ENCODE measurements at regions not wholly inside any gene's neighbourhood (a gene's known extent, or its start where the extent isn't known, plus 50 kb on each side); places are given as distances from the start of the nearest gene placed in this dataset.

DNA sequence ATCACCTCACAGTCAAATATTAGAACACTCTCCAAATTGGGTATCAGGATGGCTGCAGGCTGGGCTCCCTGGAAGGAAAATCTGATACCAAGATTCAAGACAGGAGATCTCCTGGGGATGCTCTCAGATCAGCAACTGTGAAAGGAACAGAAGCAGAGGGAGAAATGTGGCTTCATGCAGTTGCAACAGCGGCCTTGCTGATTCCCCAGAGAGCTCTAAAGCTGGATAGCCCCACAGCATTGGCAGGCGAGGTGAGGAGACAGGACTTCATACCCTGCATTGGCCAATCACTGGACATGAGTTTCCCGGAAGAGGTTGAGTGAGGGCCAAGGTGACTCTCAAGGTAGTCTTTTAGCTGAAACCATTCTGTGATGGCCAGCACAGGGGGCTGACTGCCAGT is 190.6 kb downstream of the PTPN20 start:
- Histone ChIP-seq H3K36me3 (no peaks in the 10 kb centered on the region), H3K27ac (no peak overlapping the region), H3K4me1 (no peaks in the 10 kb centered on the region), H3K4me3 (no peak overlapping the region), H3K9me3 (no peaks in the 10 kb centered on the region), H3K27me3 (no peaks in the 10 kb centered on the region)
- DNase-seq, result no peak
- 75% methylated on average over 3 of the region's 3 CpGs; no CpG with 5 or more reads in 1 of the 2 donors for WGBS, 2 donors (ENCODE audit: low coverage in 1 of 2)
- intact Hi-C loops (cut with DNase I; ENCODE audit: low total_unique reads) (no loop called here), in situ Hi-C loops (cut with MboI; ENCODE audit: low pct_ligation_motif_present in 1 of 4, low pct_unique_long_range_greater_than_20kb in 1 of 4, low sequenced_read_pairs in 3 of 4) (no loop called here)
- TF ChIP-seq POLR2AphosphoS5 (IDR thresholded peaks at IDR 0.05) (no peak), EP300 (IDR thresholded peaks at IDR 0.05; ENCODE audit: low read depth) (no peak), POLR2A (IDR thresholded peaks at IDR 0.05) (no peak)
- TF ChIP-seq, protein P1, sequence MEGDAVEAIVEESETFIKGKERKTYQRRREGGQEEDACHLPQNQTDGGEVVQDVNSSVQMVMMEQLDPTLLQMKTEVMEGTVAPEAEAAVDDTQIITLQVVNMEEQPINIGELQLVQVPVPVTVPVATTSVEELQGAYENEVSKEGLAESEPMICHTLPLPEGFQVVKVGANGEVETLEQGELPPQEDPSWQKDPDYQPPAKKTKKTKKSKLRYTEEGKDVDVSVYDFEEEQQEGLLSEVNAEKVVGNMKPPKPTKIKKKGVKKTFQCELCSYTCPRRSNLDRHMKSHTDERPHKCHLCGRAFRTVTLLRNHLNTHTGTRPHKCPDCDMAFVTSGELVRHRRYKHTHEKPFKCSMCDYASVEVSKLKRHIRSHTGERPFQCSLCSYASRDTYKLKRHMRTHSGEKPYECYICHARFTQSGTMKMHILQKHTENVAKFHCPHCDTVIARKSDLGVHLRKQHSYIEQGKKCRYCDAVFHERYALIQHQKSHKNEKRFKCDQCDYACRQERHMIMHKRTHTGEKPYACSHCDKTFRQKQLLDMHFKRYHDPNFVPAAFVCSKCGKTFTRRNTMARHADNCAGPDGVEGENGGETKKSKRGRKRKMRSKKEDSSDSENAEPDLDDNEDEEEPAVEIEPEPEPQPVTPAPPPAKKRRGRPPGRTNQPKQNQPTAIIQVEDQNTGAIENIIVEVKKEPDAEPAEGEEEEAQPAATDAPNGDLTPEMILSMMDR (IDR thresholded peaks at IDR 0.05), result no peak

DNA sequence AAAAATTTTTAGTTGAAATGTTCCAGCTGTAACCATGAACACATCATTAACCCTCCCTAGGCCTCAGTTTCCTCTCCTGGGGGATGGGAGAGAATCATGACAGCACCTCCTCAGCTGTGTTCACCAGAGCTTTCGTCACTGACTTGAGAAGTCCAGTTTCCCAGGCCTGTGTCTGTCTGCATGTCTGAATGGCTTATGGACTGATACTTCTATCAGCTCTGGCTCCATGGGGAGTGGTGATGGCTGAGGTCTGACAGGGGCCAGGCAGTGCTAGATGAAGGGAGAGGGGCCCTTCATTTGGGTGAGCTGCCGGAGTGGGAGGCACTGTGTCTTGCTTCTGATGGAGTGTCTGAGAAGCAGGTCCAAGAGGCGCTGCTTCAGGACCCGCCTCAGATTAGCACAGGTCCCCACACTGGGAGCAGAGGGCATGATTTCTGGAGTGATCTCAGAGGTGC is 192.9 kb downstream of the PTPN20 start:
- Histone ChIP-seq H3K9me3 (no peaks in the 10 kb centered on the region), H3K4me3 (no peak overlapping the region), H3K4me1 (no peaks in the 10 kb centered on the region), H3K27ac (no peak overlapping the region), H3K36me3 (no peaks in the 10 kb centered on the region), H3K27me3 (no peaks in the 10 kb centered on the region)
- in situ Hi-C loops (cut with MboI; ENCODE audit: low pct_ligation_motif_present in 1 of 4, low pct_unique_long_range_greater_than_20kb in 1 of 4, low sequenced_read_pairs in 3 of 4) (no loop called here), intact Hi-C loops (cut with DNase I; ENCODE audit: low total_unique reads) (no loop called here)
- no peak for DNase-seq
- WGBS, 2 donors (ENCODE audit: low coverage in 1 of 2), result 93 to 100% methylated on average over 1 to 4 of the region's 4 CpGs
- no peak for TF ChIP-seq POLR2AphosphoS5 (IDR thresholded peaks at IDR 0.05)
- TF ChIP-seq EP300 (IDR thresholded peaks at IDR 0.05; ENCODE audit: low read depth), result no peak
- TF ChIP-seq, protein P1 (IDR thresholded peaks at IDR 0.05), result no peak
- no peak for TF ChIP-seq POLR2A (IDR thresholded peaks at IDR 0.05)

DNA sequence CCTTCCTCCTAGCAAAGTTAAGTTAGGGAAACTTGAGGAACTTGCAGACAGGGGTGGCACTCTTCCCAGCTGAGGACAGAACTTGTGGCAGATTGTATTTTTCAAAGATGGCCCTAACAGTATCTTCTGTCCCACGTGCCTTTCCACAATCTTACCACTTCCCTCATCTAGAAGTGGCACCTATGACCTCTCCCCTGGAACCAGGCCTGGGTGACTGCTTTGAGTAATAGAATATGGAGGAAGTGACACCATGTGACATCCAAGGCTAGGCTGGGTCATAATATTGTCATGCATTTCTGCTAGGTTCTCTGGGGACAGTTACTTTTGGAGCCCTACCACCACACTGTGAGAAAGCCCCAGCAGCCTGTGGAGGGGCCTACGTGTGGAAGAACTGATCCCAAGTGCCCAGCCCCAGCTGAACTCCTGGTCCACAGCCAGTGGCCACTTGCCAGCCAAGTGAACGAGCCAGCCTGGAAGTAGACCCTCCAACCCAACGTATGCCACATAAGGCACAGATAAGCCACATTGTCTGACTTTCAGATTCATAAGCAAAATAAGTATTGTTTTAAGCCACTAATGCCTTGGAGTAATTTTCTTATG is 193.7 kb downstream of the PTPN20 start:
- TF ChIP-seq EP300 (IDR thresholded peaks at IDR 0.05; ENCODE audit: low read depth), result no peak
- TF ChIP-seq POLR2AphosphoS5 (IDR thresholded peaks at IDR 0.05), result no peak
- no peak for TF ChIP-seq POLR2A (IDR thresholded peaks at IDR 0.05)
- TF ChIP-seq, protein P1 (IDR thresholded peaks at IDR 0.05), result no peak
- no peak for DNase-seq
- H3K4me1 ChIP-seq, result no peaks in the 10 kb centered on the region
- no peak overlapping the region for H3K4me3 ChIP-seq
- in situ Hi-C loops (cut with MboI; ENCODE audit: low pct_ligation_motif_present in 1 of 4, low pct_unique_long_range_greater_than_20kb in 1 of 4, low sequenced_read_pairs in 3 of 4), result no loop called here
- H3K36me3 ChIP-seq, result no peaks in the 10 kb centered on the region
- H3K9me3 ChIP-seq, result no peaks in the 10 kb centered on the region
- no peaks in the 10 kb centered on the region for H3K27me3 ChIP-seq
- WGBS, 2 donors (ENCODE audit: low coverage in 1 of 2), result 57 to 60% methylated on average over 2 to 4 of the region's 4 CpGs
- no peak overlapping the region for H3K27ac ChIP-seq
- intact Hi-C loops (cut with DNase I; ENCODE audit: low total_unique reads), result no loop called here

DNA sequence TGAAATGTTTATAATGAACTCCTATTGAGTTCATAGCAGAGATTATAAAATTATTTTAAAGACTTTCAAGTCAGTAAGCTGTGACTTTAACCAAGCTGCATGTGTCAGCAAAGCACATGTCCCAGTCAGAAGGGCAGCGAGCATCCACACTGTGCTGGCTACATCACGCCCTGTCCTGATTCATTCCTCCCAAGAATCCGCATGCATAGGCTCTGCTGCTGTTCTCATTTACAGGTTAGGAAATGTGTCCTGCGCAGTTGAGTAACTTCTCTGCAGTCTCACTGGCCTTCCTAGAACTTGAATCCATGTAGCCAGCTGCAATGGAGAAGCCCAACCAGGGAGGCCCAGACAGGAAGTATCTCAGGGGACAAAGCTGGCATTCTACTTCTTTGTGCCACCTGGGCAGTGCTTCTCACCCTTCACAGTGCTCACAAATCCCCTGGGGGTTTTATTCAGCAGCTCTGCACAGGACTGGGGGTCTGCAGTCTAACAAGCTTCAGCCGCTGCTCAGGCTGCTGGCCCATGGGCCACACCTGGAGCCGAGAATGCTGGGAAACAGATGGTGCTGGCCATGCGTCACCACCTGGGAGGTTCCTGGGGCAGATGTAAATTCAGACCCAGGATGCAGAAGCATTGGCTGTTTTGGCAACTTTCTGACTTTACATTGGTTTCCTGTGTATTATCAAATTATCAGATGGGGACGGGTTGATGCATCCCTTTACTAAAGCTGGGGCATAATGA is 192.8 kb upstream of the GDF10 start:
- in situ Hi-C loops (cut with MboI; ENCODE audit: low pct_ligation_motif_present in 1 of 4, low pct_unique_long_range_greater_than_20kb in 1 of 4, low sequenced_read_pairs in 3 of 4) (no loop called here), intact Hi-C loops (cut with DNase I; ENCODE audit: low total_unique reads) (no loop called here)
- Histone ChIP-seq H3K27me3 (no peaks in the 10 kb centered on the region), H3K36me3 (no peaks in the 10 kb centered on the region), H3K4me1 (no peaks in the 10 kb centered on the region), H3K9me3 (no peaks in the 10 kb centered on the region), H3K4me3 (no peak overlapping the region), H3K27ac (no peak overlapping the region)
- TF ChIP-seq, protein P1 (IDR thresholded peaks at IDR 0.05), result no peak
- TF ChIP-seq POLR2A (IDR thresholded peaks at IDR 0.05) (no peak), EP300 (IDR thresholded peaks at IDR 0.05; ENCODE audit: low read depth) (no peak)
- WGBS, 2 donors (ENCODE audit: low coverage in 1 of 2), result 78 to 91% methylated on average over 4 to 8 of the region's 8 CpGs
- no peak for DNase-seq
